ENCODE measurements at regions not wholly inside any gene's neighbourhood (a gene's known extent, or its start where the extent isn't known, plus 50 kb on each side); places are given as distances from the start of the nearest gene placed in this dataset.

DNA sequence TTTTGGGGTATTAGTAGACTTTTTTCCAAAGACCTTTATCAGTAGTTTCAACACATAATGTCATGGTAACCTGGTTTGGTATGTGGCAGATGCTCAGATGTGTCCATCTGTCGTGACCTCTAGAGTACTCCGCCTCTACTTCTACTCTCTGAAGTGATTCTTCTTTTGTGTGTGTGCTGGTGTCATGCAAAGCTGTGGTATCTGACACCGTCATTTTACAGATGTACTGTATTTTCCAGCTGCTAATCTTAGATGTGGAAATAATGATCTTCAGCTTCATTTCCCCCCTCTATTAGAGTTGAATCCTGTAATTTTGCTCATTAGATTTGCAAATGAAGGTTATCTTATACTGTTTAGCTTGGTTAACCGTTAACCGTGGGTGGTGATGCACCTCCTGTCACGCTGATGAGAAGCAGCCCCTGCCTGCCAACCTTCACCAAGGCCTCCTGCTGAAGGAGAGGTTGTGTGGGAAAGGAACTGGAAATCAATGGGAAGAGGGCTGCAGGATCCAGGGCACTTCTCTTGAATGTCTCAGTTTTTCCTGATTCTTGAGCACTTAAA is 222.4 kb upstream of the AMIGO2 start:
- no peaks in the 10 kb centered on the region for H3K27me3 ChIP-seq (replicated peaks; ENCODE audit: control insufficient read depth, insufficient read depth, low read length)
- H3K9ac ChIP-seq (ENCODE audit: low read length), result no peak overlapping the region
- H3K9me3 ChIP-seq (ENCODE audit: control insufficient read depth, low read length), result no peaks in the 10 kb centered on the region
- H3K4me1 ChIP-seq (ENCODE audit: control insufficient read depth, insufficient read depth, low read length), result no peaks in the 10 kb centered on the region
- no peaks in the 10 kb centered on the region for H3K36me3 ChIP-seq (ENCODE audit: control insufficient read depth, insufficient read depth, low read length, severe bottlenecking)
- H3K4me3 ChIP-seq (ENCODE audit: low read length), result no peak overlapping the region
- no peak for DNase-seq (ENCODE audit: low read depth)

DNA sequence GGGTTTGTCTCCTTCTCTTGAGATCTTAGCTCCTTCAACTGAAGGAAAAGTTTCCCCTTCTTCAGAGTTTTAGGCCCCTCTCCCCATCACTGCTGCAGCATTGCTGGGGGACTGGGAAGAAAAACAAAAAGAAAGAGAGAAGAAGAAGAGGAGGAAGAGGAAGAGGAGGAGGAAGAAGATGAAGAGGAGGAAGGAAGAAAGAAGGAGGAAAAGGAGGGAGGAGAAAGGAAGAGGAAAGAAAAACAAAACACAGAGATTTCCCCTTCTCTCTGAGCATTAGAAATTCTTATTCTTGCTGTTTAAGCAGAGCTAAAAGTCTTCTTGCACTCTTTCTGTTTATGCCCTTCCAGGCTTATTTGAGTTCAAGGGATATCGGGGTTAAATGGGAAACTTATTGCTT is 219.8 kb upstream of the AMIGO2 start:
- Histone ChIP-seq H3K36me3 (ENCODE audit: control insufficient read depth, insufficient read depth, low read length, severe bottlenecking) (no peaks in the 10 kb centered on the region), H3K27me3 (replicated peaks; ENCODE audit: control insufficient read depth, insufficient read depth, low read length) (no peaks in the 10 kb centered on the region), H3K4me3 (ENCODE audit: low read length) (no peak overlapping the region), H3K9ac (ENCODE audit: low read length) (no peak overlapping the region), H3K9me3 (ENCODE audit: control insufficient read depth, low read length) (peaks cover 5% of the 10 kb centered on the region), H3K4me1 (ENCODE audit: control insufficient read depth, insufficient read depth, low read length) (no peaks in the 10 kb centered on the region)
- no peak for DNase-seq (ENCODE audit: low read depth)

DNA sequence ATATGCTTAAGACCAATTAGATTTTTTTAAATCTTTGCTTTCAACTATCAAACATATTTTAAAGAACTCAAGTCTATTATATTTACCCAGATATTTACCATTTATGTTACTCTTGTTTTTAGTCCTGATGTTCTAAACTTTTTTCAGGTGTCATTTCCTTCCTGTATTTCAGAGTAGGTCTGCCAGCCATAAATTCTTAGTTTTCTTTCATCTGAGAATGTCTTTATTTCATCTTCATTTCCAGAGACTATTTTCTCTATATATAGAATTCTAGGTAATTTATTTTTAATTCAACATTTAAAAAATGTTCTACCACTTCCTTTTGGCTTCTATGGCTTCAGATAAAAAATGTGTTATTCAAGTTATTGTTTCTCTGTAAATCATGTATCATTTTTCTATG is 218.2 kb upstream of the AMIGO2 start:
- H3K9me3 ChIP-seq (ENCODE audit: control insufficient read depth, low read length), result peaks cover 5% of the 10 kb centered on the region
- DNase-seq (ENCODE audit: low read depth), result no peak
- H3K4me3 ChIP-seq (ENCODE audit: low read length), result no peak overlapping the region
- no peak overlapping the region for H3K9ac ChIP-seq (ENCODE audit: low read length)
- no peaks in the 10 kb centered on the region for H3K36me3 ChIP-seq (ENCODE audit: control insufficient read depth, insufficient read depth, low read length, severe bottlenecking)
- H3K27me3 ChIP-seq (replicated peaks; ENCODE audit: control insufficient read depth, insufficient read depth, low read length), result no peaks in the 10 kb centered on the region
- H3K4me1 ChIP-seq (ENCODE audit: control insufficient read depth, insufficient read depth, low read length), result no peaks in the 10 kb centered on the region

DNA sequence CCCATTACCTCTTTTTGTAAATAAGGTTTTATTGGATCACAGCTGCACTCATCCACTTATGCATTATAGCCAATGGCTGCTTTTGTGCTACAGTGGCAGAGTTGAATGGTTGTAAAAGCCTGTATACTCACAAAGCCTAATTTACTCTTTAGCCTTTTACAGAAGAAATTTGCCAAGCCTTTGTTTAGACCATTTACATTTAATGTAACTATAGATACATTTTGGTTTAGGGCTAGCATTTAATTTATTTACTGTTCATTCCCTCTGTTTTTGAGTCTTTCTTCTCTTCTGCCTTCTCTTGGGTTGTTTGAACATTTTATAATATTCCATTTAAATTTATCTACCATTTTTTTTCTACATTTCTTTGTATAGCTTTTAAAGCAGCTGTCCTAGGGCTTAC is 217.1 kb upstream of the AMIGO2 start:
- Histone ChIP-seq H3K4me1 (ENCODE audit: control insufficient read depth, insufficient read depth, low read length) (no peaks in the 10 kb centered on the region), H3K27me3 (replicated peaks; ENCODE audit: control insufficient read depth, insufficient read depth, low read length) (no peaks in the 10 kb centered on the region), H3K36me3 (ENCODE audit: control insufficient read depth, insufficient read depth, low read length, severe bottlenecking) (no peaks in the 10 kb centered on the region), H3K9me3 (ENCODE audit: control insufficient read depth, low read length) (peaks cover 5% of the 10 kb centered on the region), H3K9ac (ENCODE audit: low read length) (no peak overlapping the region), H3K4me3 (ENCODE audit: low read length) (no peak overlapping the region)
- no peak for DNase-seq (ENCODE audit: low read depth)

DNA sequence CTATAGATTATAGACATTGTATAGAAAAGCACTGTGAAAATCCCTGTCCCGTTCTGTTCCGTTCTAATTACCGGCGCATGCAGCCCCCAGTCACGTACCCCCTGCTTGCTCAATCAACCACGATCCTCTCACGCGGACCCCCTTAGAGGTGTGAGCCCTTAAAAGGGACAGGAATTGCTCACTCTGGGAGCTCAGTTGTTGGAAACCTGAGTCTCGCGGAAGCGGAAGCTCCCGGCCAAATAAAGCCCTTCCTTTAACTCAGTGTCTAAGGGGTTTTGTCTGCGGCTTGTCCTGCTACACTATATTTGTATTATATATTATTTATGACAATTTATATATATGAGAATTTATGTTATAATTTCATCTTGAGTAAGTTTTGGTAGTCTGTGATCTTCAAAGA is 213.6 kb upstream of the AMIGO2 start:
- H3K27me3 ChIP-seq (replicated peaks; ENCODE audit: control insufficient read depth, insufficient read depth, low read length), result no peaks in the 10 kb centered on the region
- peaks cover 5% of the 10 kb centered on the region for H3K9me3 ChIP-seq (ENCODE audit: control insufficient read depth, low read length)
- no peak overlapping the region for H3K4me3 ChIP-seq (ENCODE audit: low read length)
- no peak overlapping the region for H3K9ac ChIP-seq (ENCODE audit: low read length)
- H3K4me1 ChIP-seq (ENCODE audit: control insufficient read depth, insufficient read depth, low read length), result no peaks in the 10 kb centered on the region
- H3K36me3 ChIP-seq (ENCODE audit: control insufficient read depth, insufficient read depth, low read length, severe bottlenecking), result no peaks in the 10 kb centered on the region
- DNase-seq (ENCODE audit: low read depth), result no peak

DNA sequence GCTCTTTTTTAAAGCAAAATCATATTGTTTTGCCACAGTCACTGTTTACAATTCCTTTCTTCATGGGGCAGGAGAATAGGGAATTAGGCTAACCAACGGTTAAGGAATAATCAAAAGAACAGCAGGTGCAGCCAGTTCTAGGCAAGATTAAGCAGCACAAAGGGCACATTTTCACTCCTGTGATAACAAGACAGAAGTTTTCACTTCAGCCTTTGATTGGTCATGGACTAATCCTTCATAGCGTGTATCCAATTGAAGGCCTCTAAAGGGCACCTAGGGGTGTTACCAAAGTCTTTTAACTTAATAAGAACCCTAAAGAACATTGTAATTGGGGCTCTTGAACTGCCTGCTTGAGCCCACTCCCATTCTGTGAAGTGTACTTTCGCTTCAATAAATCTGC is 206.9 kb upstream of the AMIGO2 start:
- no peaks in the 10 kb centered on the region for H3K9me3 ChIP-seq (ENCODE audit: control insufficient read depth, low read length)
- no peak for DNase-seq (ENCODE audit: low read depth)
- H3K4me1 ChIP-seq (ENCODE audit: control insufficient read depth, insufficient read depth, low read length), result peaks cover 11% of the 10 kb centered on the region
- no peaks in the 10 kb centered on the region for H3K27me3 ChIP-seq (replicated peaks; ENCODE audit: control insufficient read depth, insufficient read depth, low read length)
- no peak overlapping the region for H3K4me3 ChIP-seq (ENCODE audit: low read length)
- H3K36me3 ChIP-seq (ENCODE audit: control insufficient read depth, insufficient read depth, low read length, severe bottlenecking), result no peaks in the 10 kb centered on the region
- H3K9ac ChIP-seq (ENCODE audit: low read length), result no peak overlapping the region
